B cell (primary cell): ENCODE measurements at regions not wholly inside any gene's neighbourhood (a gene's known extent, or its start where the extent isn't known, plus 50 kb on each side); places are given as distances from the start of the nearest gene placed in this dataset.
"Not testable (repeated sequence)": the region's sequence is repeated elsewhere in the genome, so short reads cannot be mapped to it uniquely, and the experiment has no call there.

ENCODE experiments used
- ATAC-seq: fragments of 200-7000 bp; cut with Tn5 transposase; one replicate; pipeline ENCODE4 v1.10.0; 2021; ENCODE audit warnings: low read depth, mild to moderate bottlenecking, moderate number of reproducible peaks, moderate library complexity
- CTCF ChIA-PET: fragments of 350-600 bp; sonication (Branson Sonifier 250); formaldehyde crosslinking; loops from one replicate; lab custom pipeline; 2021; ENCODE audit warnings: antibody characterized with exemption, inconsistent platforms; lab: Charles Lee
- POLR2A ChIA-PET: fragments of 350-600 bp; sonication (Branson Sonifier 250); formaldehyde crosslinking; loops from one replicate; lab custom pipeline; 2021; ENCODE audit warnings: antibody characterized with exemption; lab: Charles Lee
- DNase-seq: peaks from one replicate; pipeline ENCODE4 v3.0.0; 2013
- H2AFZ ChIP-seq: 2 replicates; pipeline ENCODE4 v1.6.1; 2012; ENCODE audit warnings: mild to moderate bottlenecking, low read depth, low read length; ENCODE audit not compliant: insufficient read depth, poor library complexity, severe bottlenecking
- H3K27ac ChIP-seq, 2 donors: 1 replicate in 1 of 2; 2 replicates in 1 of 2; pipeline ENCODE4 v1.5.1; 2012 to 2013; ENCODE audit warnings: low read length in 2 of 2, mild to moderate bottlenecking in 2 of 2, moderate library complexity in 1 of 2
- H3K27me3 ChIP-seq, 4 experiments: fragments of 200-600 bp in 1 of 4; sonication (generic) in 1 of 4; replicated peaks in 1 of 4; 1 replicate in 2 of 4; 2 replicates in 2 of 4; pipeline versions ENCODE4 v1.6.1 to v1.7.0; 2013 to 2016; ENCODE audit warnings: low read length in 3 of 4, mild to moderate bottlenecking in 2 of 4, mixed read lengths in 1 of 4, moderate library complexity in 1 of 4; ENCODE audit not compliant: insufficient read depth in 4 of 4, control insufficient read depth in 3 of 4; ENCODE audit errors: control extremely low read depth in 1 of 4
- H3K36me3 ChIP-seq, 2 experiments: replicated peaks in 1 of 2; 1 replicate in 1 of 2; 2 replicates in 1 of 2; pipeline versions ENCODE4 v1.6.1 to v1.7.1; 2013; ENCODE audit warnings: low read length in 1 of 2; ENCODE audit not compliant: insufficient read depth in 2 of 2, control insufficient read depth in 1 of 2; ENCODE audit errors: control extremely low read depth in 1 of 2, extremely low read depth in 1 of 2
- H3K4me1 ChIP-seq, 2 donors: fragments of 200-600 bp in 1 of 2; sonication (generic) in 1 of 2; 1 replicate in 1 of 2; 2 replicates in 1 of 2; pipeline versions ENCODE4 v1.5.1 to v1.6.1; 2013 to 2017; ENCODE audit warnings: low read length in 2 of 2; ENCODE audit not compliant: control insufficient read depth in 2 of 2, insufficient read depth in 2 of 2
- H3K4me2 ChIP-seq: replicated peaks from 2 replicates; pipeline ENCODE3; 2012; ENCODE audit warnings: mild to moderate bottlenecking, low read depth, low read length; ENCODE audit not compliant: poor library complexity, severe bottlenecking
- H3K4me3 ChIP-seq, 5 experiments: fragments of 200-600 bp in 1 of 5; sonication (generic) in 1 of 5; 1 replicate in 3 of 5; 2 replicates in 2 of 5; pipeline versions ENCODE4 v1.5.1 to v1.7.0; 2011 to 2016; ENCODE audit warnings: low read length in 4 of 5, mild to moderate bottlenecking in 4 of 5, low read depth in 2 of 5, control low read depth in 1 of 5, moderate library complexity in 1 of 5; ENCODE audit not compliant: insufficient read depth in 1 of 5; ENCODE audit errors: control extremely low read depth in 1 of 5, extremely low read depth in 1 of 5
- H3K79me2 ChIP-seq: fragments of 200-600 bp; sonication (generic); one replicate; pipeline ENCODE4 v1.6.0; 2016; ENCODE audit warnings: low read length; ENCODE audit not compliant: control insufficient read depth, insufficient read depth
- H3K9ac ChIP-seq: fragments of 200-600 bp; sonication (generic); 2 replicates; pipeline ENCODE4 v1.6.1; 2017; ENCODE audit warnings: mild to moderate bottlenecking, low read length, moderate library complexity
- H3K9me3 ChIP-seq, 3 donors: one replicate each; pipeline versions ENCODE4 v1.6.1 to v1.7.1; 2013; ENCODE audit warnings: low read length in 2 of 3; ENCODE audit not compliant: control insufficient read depth in 2 of 3, insufficient read depth in 1 of 3; ENCODE audit errors: control extremely low read depth in 1 of 3
- H4K20me1 ChIP-seq: 2 replicates; pipeline ENCODE4 v1.6.0; 2012; ENCODE audit warnings: mild to moderate bottlenecking, low read length; ENCODE audit not compliant: insufficient read depth, control insufficient read depth, poor library complexity, severe bottlenecking
- H3K27ac Mint-ChIP-seq: one replicate; pipeline ENCODE4 v1.8.0; 2021; ENCODE audit warnings: mixed read lengths
- H3K27me3 Mint-ChIP-seq: one replicate; pipeline ENCODE4 v1.8.0; 2021; ENCODE audit warnings: mixed read lengths
- H3K4me1 Mint-ChIP-seq: one replicate; pipeline ENCODE4 v1.8.0; 2021; ENCODE audit warnings: mixed read lengths
- H3K4me3 Mint-ChIP-seq: one replicate; pipeline ENCODE4 v1.8.0; 2021; ENCODE audit warnings: mixed read lengths
- H3K9me3 Mint-ChIP-seq: one replicate; pipeline ENCODE4 v1.8.0; 2022; ENCODE audit warnings: mixed read lengths; ENCODE audit not compliant: insufficient read depth
- WGBS: methylation state at CpG from one replicate; pipeline ENCODE4 v1.1.5; 2013; ENCODE audit warnings: missing lambda C conversion rate; ENCODE audit not compliant: insufficient coverage; 5-methylcytosine and 5-hydroxymethylcytosine counted together
- intact Hi-C: fragments of 100-400 bp; cut with micrococcal nuclease; formaldehyde crosslinking; loops from one replicate; pipeline ENCODE4 v1.10.0; 2022

DNA sequence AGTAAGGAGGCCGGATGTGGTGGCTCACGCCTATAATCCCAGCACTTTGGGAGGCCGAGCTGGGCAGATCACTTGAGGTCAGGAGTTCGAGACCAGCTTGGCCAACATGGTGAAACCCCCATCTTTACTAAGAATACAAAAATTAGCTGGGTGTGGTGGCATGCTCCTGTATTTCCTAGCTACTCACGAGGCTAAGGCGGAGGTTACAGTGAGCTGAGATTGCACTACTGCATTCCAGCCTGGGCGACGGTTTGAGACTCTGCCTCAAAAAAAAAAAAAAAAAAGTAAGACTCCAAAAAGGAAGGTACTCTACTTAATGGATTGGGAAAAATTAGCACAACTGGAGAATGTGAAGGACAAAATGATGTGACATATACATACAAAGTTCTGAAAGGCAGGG lies 130.2 kb upstream of the PTPN20 start:
- H2AFZ ChIP-seq, H3K27ac ChIP-seq, H3K9me3 Mint-ChIP-seq, H3K79me2 ChIP-seq, POLR2A ChIA-PET, H3K4me3 Mint-ChIP-seq, H3K27ac Mint-ChIP-seq, intact Hi-C loops, ATAC-seq, DNase-seq, H3K4me1 Mint-ChIP-seq, H3K27me3 Mint-ChIP-seq, H3K27me3 ChIP-seq, CTCF ChIA-PET, H3K9ac ChIP-seq, H3K9me3 ChIP-seq, H3K4me2 ChIP-seq, H4K20me1 ChIP-seq, H3K4me1 ChIP-seq, H3K4me3 ChIP-seq, H3K36me3 ChIP-seq: not testable (repeated sequence)
- no CpG with 5 or more reads among the region's 8 CpGs for WGBS

DNA sequence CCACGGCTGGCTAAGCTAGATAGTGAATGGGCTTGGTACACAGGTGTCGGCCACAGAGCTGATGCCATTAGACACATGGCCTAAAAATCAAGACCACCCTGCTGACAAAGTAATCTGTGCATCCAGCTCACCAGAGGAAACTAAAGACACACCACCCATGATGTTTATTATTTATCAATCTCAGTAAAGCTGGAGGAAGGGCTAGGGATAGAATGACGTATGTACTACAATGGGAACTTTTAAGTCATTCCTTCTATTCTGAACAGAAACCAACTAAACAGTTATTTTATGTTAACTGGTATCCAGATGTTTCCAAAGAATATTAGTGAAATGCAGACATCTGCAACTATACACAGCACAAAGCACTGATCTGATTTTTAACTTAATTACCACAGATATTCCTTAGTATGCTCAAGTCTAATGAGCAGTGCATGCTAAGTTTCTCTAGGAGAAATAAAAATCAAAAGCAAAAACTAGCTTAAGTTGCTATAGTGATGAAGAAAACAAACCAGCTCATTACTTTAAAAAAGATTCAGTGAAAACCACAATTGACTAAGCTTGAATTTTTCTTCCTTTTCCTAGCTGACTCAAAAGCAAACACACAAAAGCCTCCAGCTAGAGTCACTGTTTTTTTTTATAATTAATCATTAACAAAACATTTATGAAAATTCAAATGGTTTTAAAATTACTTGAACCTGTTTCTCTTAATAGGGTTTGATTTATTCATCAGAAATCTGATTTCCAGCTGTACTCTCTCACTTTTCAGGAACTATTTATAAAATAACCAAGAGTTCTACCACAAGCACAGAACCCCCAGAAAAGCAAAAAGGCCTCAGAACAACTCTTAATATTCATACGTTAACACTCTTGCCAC lies 129.0 kb upstream of the PTPN20 start:
- POLR2A ChIA-PET, H2AFZ ChIP-seq, DNase-seq: not testable (repeated sequence)

DNA sequence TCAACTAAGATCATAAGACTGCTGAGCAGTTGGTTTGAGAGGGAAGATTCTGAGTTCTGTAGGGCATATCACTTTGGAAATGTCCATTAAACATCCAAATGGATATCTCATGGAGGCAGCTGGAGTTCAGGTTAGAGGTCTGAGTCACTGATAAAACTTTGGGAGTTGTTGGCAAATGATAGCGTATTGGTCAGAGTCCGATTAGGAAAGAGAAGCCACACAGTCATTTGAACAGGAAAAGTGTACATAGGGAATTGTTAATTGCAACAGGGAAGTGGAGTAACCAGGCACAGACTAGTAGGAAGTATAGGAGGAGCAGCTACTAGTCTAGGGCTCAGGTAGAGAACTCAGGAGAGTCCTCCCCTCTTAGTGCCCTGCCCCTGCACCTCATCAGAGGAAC lies 126.6 kb upstream of the PTPN20 start:
- intact Hi-C loops, H3K4me1 Mint-ChIP-seq, H3K4me3 Mint-ChIP-seq, H3K79me2 ChIP-seq, H3K4me3 ChIP-seq, ATAC-seq, H3K27ac Mint-ChIP-seq, H3K9me3 Mint-ChIP-seq, POLR2A ChIA-PET, H3K27me3 Mint-ChIP-seq, H4K20me1 ChIP-seq, H3K27ac ChIP-seq, H3K4me1 ChIP-seq, CTCF ChIA-PET, H3K36me3 ChIP-seq, H3K9ac ChIP-seq, H3K4me2 ChIP-seq, H3K9me3 ChIP-seq, H3K27me3 ChIP-seq, DNase-seq, H2AFZ ChIP-seq: not testable (repeated sequence)
- WGBS: no CpG with 5 or more reads among the region's 2 CpGs

More for the DNA sequence above, 129.0 kb upstream of the PTPN20 start:
- ATAC-seq, H3K27ac ChIP-seq, H3K4me3 Mint-ChIP-seq, H3K4me2 ChIP-seq, H3K4me3 ChIP-seq, H3K27ac Mint-ChIP-seq, H3K27me3 ChIP-seq, CTCF ChIA-PET, H3K9me3 ChIP-seq, H3K36me3 ChIP-seq, H4K20me1 ChIP-seq, H3K9me3 Mint-ChIP-seq, H3K4me1 Mint-ChIP-seq, H3K9ac ChIP-seq, H3K79me2 ChIP-seq, intact Hi-C loops, H3K4me1 ChIP-seq, H3K27me3 Mint-ChIP-seq: not testable (repeated sequence)
- no CpG with 5 or more reads among the region's 4 CpGs for WGBS

DNA sequence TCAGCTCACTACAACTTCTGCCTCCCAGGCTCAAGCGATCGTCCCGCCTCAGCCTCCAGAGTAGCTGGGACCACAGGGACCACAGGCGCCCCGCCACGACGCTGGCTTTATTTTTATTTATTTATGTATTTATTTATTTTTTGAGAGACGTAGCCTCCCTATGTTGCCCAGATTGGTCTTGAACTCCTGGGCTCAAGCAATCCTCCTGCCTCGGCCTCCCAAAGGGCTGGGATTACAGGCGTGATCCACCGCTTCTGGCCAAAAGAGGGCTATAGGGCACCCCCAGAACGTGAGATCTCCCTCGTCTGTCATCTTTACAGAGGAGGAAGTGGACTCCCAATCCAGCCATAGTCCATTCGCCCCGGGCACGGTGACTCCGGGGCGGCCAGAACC lies 125.1 kb upstream of the PTPN20 start:
- DNase-seq: peak; percentile 2
- Histone ChIP-seq H2AFZ (peak overlapping the region; percentile 74), H3K4me3 (peak overlapping the region in 2 of 5 experiments; percentile 23 to 64)
- H3K36me3 ChIP-seq, H3K9me3 ChIP-seq, H3K9me3 Mint-ChIP-seq, H3K27ac ChIP-seq, H3K27ac Mint-ChIP-seq, ATAC-seq, H3K27me3 Mint-ChIP-seq, H3K27me3 ChIP-seq, H3K4me2 ChIP-seq, CTCF ChIA-PET, H4K20me1 ChIP-seq, H3K79me2 ChIP-seq, intact Hi-C loops, H3K4me1 Mint-ChIP-seq, H3K9ac ChIP-seq, H3K4me1 ChIP-seq, POLR2A ChIA-PET: not testable (repeated sequence)
- no CpG with 5 or more reads among the region's 18 CpGs for WGBS
- H3K4me3 Mint-ChIP-seq: peak overlapping the region; percentile 64
